ENCODE measurements at regions not wholly inside any gene's neighbourhood (a gene's known extent, or its start where the extent isn't known, plus 50 kb on each side); places are given as distances from the start of the nearest gene placed in this dataset.
"Not testable (repeated sequence)": the region's sequence is repeated elsewhere in the genome, so short reads cannot be mapped to it uniquely, and the experiment has no call there.

GRCh38 chr2:217585362-217585761 lies 417.4 kb downstream of the TNS1 start:
- Histone ChIP-seq H3K27me3 (ENCODE audit: insufficient read depth, low read length, poor library complexity) (peaks cover 8% of the 10 kb centered on the region), H2AFZ (ENCODE audit: low read depth, low read length) (no peak overlapping the region), H3K79me2 (ENCODE audit: insufficient read depth, low read length) (no peaks in the 10 kb centered on the region), H3K4me2 (ENCODE audit: insufficient read depth, low read length) (no peak overlapping the region), H3K4me3 (ENCODE audit: low read depth in 1 of 2, low read length in 2 of 2) (no peak overlapping the region), H3K36me3 (ENCODE audit: insufficient read depth, low read length) (no peaks in the 10 kb centered on the region), H3K9ac (ENCODE audit: low read depth, low read length) (no peak overlapping the region), H3K9me3 (ENCODE audit: insufficient read depth, low read length, severe bottlenecking) (no peaks in the 10 kb centered on the region), H4K20me1 (ENCODE audit: insufficient read depth, low read length) (no peaks in the 10 kb centered on the region), H3K4me1 (ENCODE audit: insufficient read depth, low read length) (no peaks in the 10 kb centered on the region), H3K27ac (ENCODE audit: low read length) (no peak overlapping the region)
- no peak for ATAC-seq (ENCODE audit: insufficient read depth, low read depth)
- TF ChIP-seq EZH2 (IDR thresholded peaks at IDR 0.05; ENCODE audit: borderline replicate concordance, low read depth, low read length, severe bottlenecking) (no peak), CTCF (IDR thresholded peaks at IDR 0.05; ENCODE audit: borderline replicate concordance, extremely low read depth, low read length, poor library complexity, severe bottlenecking) (no peak)
- DNase-seq = no peak

GRCh38 chr2:217580407-217580806 lies 422.4 kb downstream of the TNS1 start:
- not testable (repeated sequence) for H3K4me2 ChIP-seq (ENCODE audit: insufficient read depth, low read length)

GRCh38 chr2:217573571-217573970 lies 429.2 kb downstream of the TNS1 start:
- Histone ChIP-seq H3K27ac (ENCODE audit: low read length) (no peak overlapping the region), H3K27me3 (ENCODE audit: insufficient read depth, low read length, poor library complexity) (peaks cover 3% of the 10 kb centered on the region), H3K36me3 (ENCODE audit: insufficient read depth, low read length) (no peaks in the 10 kb centered on the region), H3K4me2 (ENCODE audit: insufficient read depth, low read length) (no peak overlapping the region), H3K4me3 (ENCODE audit: low read depth in 1 of 2, low read length in 2 of 2) (no peak overlapping the region), H3K79me2 (ENCODE audit: insufficient read depth, low read length) (no peaks in the 10 kb centered on the region), H2AFZ (ENCODE audit: low read depth, low read length) (no peak overlapping the region), H3K9me3 (ENCODE audit: insufficient read depth, low read length, severe bottlenecking) (no peaks in the 10 kb centered on the region), H3K9ac (ENCODE audit: low read depth, low read length) (no peak overlapping the region), H3K4me1 (ENCODE audit: insufficient read depth, low read length) (no peaks in the 10 kb centered on the region), H4K20me1 (ENCODE audit: insufficient read depth, low read length) (no peaks in the 10 kb centered on the region)
- DNase-seq (no peak), ATAC-seq (ENCODE audit: insufficient read depth, low read depth) (no peak)
- TF ChIP-seq CTCF (IDR thresholded peaks at IDR 0.05; ENCODE audit: borderline replicate concordance, extremely low read depth, low read length, poor library complexity, severe bottlenecking) = no peak
- TF ChIP-seq EZH2 (IDR thresholded peaks at IDR 0.05; ENCODE audit: borderline replicate concordance, low read depth, low read length, severe bottlenecking) = no peak

More at GRCh38 chr2:217580407-217580806, 422.4 kb downstream of the TNS1 start:
- H3K36me3 ChIP-seq (ENCODE audit: insufficient read depth, low read length); H3K4me1 ChIP-seq (ENCODE audit: insufficient read depth, low read length); H3K9ac ChIP-seq (ENCODE audit: low read depth, low read length); H3K27ac ChIP-seq (ENCODE audit: low read length); DNase-seq; H3K27me3 ChIP-seq (ENCODE audit: insufficient read depth, low read length, poor library complexity); ATAC-seq (ENCODE audit: insufficient read depth, low read depth); H3K4me3 ChIP-seq (ENCODE audit: low read depth in 1 of 2, low read length in 2 of 2); H3K9me3 ChIP-seq (ENCODE audit: insufficient read depth, low read length, severe bottlenecking); H2AFZ ChIP-seq (ENCODE audit: low read depth, low read length); H3K79me2 ChIP-seq (ENCODE audit: insufficient read depth, low read length); H4K20me1 ChIP-seq (ENCODE audit: insufficient read depth, low read length): not testable (repeated sequence)

- DNase-seq = no peak
- H3K27ac ChIP-seq (ENCODE audit: low read length) = no peak overlapping the region
- peaks cover 3% of the 10 kb centered on the region for H3K27me3 ChIP-seq (ENCODE audit: insufficient read depth, low read length, poor library complexity)
- no peak overlapping the region for H3K9ac ChIP-seq (ENCODE audit: low read depth, low read length)
- no peak for ATAC-seq (ENCODE audit: insufficient read depth, low read depth)
- no peak overlapping the region for H3K4me2 ChIP-seq (ENCODE audit: insufficient read depth, low read length)
- no peaks in the 10 kb centered on the region for H3K4me1 ChIP-seq (ENCODE audit: insufficient read depth, low read length)
- H4K20me1 ChIP-seq (ENCODE audit: insufficient read depth, low read length) = no peaks in the 10 kb centered on the region
- H3K4me3 ChIP-seq (ENCODE audit: low read depth in 1 of 2, low read length in 2 of 2) = no peak overlapping the region
- H3K36me3 ChIP-seq (ENCODE audit: insufficient read depth, low read length) = no peaks in the 10 kb centered on the region
- no peak for TF ChIP-seq CTCF (IDR thresholded peaks at IDR 0.05; ENCODE audit: borderline replicate concordance, extremely low read depth, low read length, poor library complexity, severe bottlenecking)
- H3K79me2 ChIP-seq (ENCODE audit: insufficient read depth, low read length) = no peaks in the 10 kb centered on the region
- H2AFZ ChIP-seq (ENCODE audit: low read depth, low read length) = no peak overlapping the region
- H3K9me3 ChIP-seq (ENCODE audit: insufficient read depth, low read length, severe bottlenecking) = no peaks in the 10 kb centered on the region
Observed at GRCh38 chr2:217570394-217570793, 432.4 kb downstream of the TNS1 start.
